HG02943 (cell line): ENCODE measurements at regions not wholly inside any gene's neighbourhood (a gene's known extent, or its start where the extent isn't known, plus 50 kb on each side); places are given as distances from the start of the nearest gene placed in this dataset.

Source experiments
- ATAC-seq: cut with Tn5 transposase; IDR thresholded peaks from one replicate; pipeline ENCODE4 v1.9.1; 2021; ENCODE audit warnings: mild to moderate bottlenecking, low read depth, moderate library complexity; ENCODE audit not compliant: unreplicated experiment

DNA sequence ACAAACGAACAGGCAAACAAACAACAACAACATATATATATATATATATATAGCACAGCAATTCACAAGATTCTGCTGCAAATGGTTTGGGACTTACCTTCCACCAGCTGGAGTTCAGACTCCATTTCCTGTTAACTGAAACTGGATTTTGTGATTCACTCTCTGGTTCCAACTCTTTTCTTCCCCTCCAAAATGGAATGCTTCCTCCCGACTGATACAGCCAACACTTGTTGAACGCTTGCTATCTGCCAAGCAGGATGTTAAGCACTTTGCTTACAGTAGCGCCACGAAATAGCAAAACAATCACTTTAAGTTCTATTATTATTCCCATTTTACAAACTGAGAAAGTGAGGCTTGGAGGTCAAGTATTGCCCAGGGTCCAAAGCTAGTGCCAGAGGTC, 116.0 kb upstream of the TMEM132C start:
- no peak for ATAC-seq

DNA sequence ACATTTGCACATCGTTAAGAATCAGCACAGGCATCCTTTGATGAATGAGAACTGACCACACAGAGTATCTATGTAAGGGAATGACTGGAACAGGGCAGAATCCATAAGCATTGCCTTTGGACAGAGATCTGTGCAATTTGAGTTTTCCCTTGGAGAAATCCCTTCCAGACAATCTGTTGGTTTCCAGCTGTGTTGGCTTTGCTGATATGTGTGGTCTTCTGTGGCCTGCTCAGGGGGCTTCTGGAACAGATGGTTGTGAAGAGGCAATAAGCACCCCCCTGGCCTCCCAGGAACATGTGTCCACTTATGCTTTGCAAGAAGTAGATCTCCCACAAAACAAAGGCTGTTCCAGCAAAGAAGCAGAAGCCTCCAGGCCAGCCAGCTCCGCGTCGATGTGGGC, 111.4 kb upstream of the TMEM132C start:
- no peak for ATAC-seq

- ATAC-seq = no peak
Measured at GRCh38 chr12:128163086-128163485, 103.9 kb upstream of the TMEM132C start.

DNA sequence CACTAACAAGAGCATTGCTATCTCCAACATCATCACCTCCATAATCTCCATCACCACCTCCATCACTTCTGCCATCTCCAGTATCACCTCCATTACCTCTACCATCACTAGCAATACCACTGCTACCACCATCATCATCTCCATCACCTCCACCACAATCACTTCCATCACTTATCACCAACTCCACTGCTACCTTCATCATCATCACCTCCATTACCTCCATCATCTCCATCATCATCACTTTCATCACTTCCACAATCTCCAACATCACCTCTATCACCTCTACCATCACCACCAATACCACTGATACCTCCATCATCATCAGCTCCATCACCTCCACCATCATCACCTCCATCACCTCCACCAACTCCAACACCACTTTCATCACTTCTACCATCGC, 102.4 kb upstream of the TMEM132C start:
- ATAC-seq = no peak

- ATAC-seq = no peak
Measured at GRCh38 chr12:128165387-128165786, 101.6 kb upstream of the TMEM132C start.

GRCh38 chr12:128168273-128168672, 98.7 kb upstream of the TMEM132C start:
- no peak for ATAC-seq

GRCh38 chr12:128170181-128170580, 96.8 kb upstream of the TMEM132C start:
- no peak for ATAC-seq

DNA sequence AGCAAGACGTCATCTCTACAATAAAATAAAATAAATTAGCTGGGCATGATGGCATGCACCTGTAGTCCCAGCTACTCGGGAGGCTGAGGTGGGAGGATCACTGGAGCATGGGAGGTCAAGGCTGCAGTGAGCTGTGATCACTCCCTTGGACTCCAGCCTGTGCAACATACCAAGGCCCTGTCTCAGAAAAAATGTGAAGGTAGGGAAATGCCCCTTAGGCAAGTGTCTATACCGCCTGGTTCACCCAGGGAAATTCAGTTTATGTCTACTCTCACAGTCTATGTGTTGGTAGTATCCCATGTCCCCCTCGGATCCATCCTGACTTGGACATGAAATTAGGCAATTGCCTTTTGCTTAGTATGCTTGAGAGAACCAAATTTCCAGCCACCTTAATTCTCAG, 88.4 kb upstream of the TMEM132C start:
- ATAC-seq = no peak

DNA sequence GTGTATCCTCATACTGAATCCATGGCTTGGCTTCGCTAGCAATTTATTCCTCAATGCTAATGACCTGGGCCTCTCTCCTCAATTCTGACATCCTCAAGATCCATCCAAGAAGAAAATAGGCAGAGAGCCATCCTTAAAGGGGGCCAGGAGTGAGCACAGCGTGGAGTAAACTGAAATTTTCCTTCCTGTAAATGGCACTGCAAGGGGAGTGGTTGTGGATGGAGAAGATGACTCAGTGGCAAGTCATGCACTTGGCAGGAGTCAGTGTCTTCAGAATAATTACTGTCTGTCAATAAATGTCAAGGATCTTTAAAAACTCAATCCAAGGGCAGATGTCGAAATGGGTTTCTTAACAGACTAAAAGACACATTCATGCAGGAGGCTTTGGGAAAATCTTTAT, 88.0 kb upstream of the TMEM132C start:
- ATAC-seq = no peak

DNA sequence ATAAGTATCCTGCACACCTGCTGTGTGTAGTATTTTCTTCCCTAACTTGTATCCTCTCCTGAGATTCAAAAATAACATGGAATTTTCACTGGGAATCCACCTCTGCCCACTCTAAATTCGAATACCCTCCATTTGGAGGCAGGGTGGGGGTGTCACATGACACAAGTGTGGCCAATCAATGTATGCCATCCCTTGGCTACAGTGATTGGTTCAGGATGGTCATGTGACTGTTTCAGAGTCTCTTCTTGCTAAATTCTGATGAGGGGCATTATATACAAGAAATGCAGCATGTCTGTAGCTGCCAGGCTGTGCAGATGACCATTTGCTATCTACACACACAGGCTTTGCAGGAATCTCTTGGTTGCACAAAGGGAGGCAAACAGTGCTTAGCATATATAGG, 86.8 kb upstream of the TMEM132C start:
- no peak for ATAC-seq

- no peak for ATAC-seq
Measured at GRCh38 chr12:128190052-128190451, 76.9 kb upstream of the TMEM132C start.

DNA sequence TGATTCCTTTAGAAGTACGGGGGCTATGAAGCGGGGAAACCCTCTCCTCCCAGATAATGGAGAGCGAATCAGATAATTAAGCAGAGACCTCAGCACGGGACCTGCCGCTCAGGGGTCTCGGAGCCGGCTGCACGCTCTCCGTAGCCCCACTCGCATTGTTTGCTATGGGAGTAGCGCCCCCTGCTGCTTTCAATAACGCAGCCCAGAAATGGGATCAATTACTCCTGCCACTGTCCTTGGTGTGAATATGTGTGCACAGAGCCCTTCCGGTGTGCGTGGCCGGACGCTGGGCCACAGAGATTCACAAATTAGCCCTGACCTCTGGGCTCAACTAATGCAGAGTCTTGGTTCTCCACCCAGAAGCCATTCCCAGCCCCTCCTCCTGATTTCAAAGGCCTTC, 76.4 kb upstream of the TMEM132C start:
- ATAC-seq = no peak

DNA sequence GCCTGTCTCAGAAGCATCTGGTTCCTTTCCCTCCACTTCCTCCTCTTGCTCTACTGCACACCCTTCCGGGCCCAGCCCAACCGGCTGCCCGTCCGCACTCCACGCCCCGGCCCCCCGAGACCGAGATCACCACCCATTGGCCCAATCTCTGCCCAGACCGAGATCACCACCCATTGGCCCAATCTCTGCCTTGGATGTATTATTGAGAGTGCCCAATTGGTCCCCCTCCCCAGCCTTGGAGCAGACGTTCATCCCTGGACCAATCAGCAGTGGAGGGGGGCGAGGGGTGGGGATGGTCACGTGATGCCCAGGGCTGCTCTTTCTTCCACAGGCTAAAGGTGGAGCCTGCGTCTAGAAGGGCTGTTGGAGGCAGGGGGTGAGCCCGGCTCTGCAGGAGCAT, 75.6 kb upstream of the TMEM132C start:
- no peak for ATAC-seq

- ATAC-seq = no peak
Measured at GRCh38 chr12:128204711-128205110, 62.3 kb upstream of the TMEM132C start.

DNA sequence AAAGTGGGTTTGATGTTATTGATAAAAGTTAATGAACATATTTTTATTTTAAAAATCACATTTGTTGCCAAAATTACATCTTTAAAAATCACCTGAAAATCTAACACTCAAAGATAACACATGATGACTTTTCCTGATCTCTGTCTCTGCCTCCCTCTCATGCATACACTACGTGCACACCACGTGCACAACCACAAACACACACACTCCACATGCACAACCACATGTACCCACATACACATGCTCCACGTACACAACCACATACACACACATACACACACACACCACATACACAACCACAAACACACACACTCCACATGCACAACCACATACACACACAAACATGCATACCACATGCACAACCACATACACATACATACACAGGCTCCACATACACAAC, 61.8 kb upstream of the TMEM132C start:
- ATAC-seq = no peak

DNA sequence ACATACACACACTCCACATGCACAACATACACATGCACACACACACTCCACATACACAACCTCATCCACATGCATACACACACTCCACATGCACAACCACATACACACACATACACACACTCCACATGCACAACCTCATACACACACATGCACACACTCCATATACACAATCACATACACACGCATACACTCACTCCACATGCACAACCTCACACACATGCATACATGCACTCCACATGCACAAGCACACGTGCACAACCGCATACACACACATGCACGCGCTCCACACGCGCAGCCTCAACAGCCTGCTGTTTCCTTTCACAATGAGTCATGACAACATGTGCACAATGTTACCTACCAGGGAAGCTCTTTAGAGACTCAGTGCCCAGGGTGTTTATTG, 61.2 kb upstream of the TMEM132C start:
- ATAC-seq = no peak
